Vagina (tissue), 2 donors: ENCODE measurements at regions not wholly inside any gene's neighbourhood (a gene's known extent, or its start where the extent isn't known, plus 50 kb on each side); places are given as distances from the start of the nearest gene placed in this dataset.

Experiments
- POLR2AphosphoS5 ChIP-seq, 2 donors: sonication (generic); formaldehyde crosslinking; IDR thresholded peaks; one replicate each; pipeline ENCODE4 v1.9.0; 2017; ENCODE audit warnings: antibody characterized with exemption in 2 of 2, mild to moderate bottlenecking in 2 of 2, low read depth in 1 of 2; ENCODE audit not compliant: insufficient read depth in 1 of 2
- TF ChIP-seq, protein P1 (sequence below), 3 experiments: fragments of 450-650 bp in 2 of 3; fragments of 200-600 bp in 1 of 3; sonication (generic) in 1 of 3; IDR thresholded peaks; one replicate each; pipeline ENCODE4 v1.5.1; 2017 to 2019; ENCODE audit warnings: antibody characterized with exemption in 3 of 3, mild to moderate bottlenecking in 2 of 3, moderate library complexity in 2 of 3

DNA sequence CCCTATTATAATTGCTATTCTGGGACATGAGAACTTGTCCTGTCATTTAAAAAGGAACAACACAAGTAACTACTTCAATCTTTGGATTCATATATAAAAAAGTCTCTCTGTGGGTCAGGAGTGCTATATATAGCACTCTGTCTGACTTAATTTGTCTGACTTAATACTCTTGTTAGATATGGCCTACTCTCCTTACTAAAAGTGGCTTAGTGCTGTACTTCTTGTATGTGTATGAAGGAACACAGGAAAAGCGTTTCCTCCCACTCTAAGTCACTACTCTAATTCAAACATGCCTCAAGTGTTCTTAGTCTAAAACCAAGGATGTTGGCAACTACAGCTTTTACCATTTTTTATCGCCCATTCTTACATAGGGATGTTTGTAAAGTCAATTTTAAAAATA is 255.2 kb upstream of the ROBO1 start:
- TF ChIP-seq, protein P1, sequence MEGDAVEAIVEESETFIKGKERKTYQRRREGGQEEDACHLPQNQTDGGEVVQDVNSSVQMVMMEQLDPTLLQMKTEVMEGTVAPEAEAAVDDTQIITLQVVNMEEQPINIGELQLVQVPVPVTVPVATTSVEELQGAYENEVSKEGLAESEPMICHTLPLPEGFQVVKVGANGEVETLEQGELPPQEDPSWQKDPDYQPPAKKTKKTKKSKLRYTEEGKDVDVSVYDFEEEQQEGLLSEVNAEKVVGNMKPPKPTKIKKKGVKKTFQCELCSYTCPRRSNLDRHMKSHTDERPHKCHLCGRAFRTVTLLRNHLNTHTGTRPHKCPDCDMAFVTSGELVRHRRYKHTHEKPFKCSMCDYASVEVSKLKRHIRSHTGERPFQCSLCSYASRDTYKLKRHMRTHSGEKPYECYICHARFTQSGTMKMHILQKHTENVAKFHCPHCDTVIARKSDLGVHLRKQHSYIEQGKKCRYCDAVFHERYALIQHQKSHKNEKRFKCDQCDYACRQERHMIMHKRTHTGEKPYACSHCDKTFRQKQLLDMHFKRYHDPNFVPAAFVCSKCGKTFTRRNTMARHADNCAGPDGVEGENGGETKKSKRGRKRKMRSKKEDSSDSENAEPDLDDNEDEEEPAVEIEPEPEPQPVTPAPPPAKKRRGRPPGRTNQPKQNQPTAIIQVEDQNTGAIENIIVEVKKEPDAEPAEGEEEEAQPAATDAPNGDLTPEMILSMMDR (IDR thresholded peaks at IDR 0.05), result no peak
- TF ChIP-seq POLR2AphosphoS5 (IDR thresholded peaks at IDR 0.05; ENCODE audit: insufficient read depth in 1 of 2, low read depth in 1 of 2), result no peak
